ENCODE measurements at regions not wholly inside any gene's neighbourhood (a gene's known extent, or its start where the extent isn't known, plus 50 kb on each side); places are given as distances from the start of the nearest gene placed in this dataset.

GRCh38 chr17:73797594-73798110 lies 153.4 kb upstream of the SDK2 start (continued):
- no peak for TF ChIP-seq PRPF4 (IDR thresholded peaks at IDR 0.05; ENCODE audit: low read depth, low read length, poor library complexity, severe bottlenecking)
- no peak for TF ChIP-seq THYN1 (CRISPR knock-in tag; IDR thresholded peaks at IDR 0.05; ENCODE audit: borderline replicate concordance, low read depth)
- TF ChIP-seq AGO2 (optimal IDR thresholded peaks at IDR 0.05; ENCODE audit: low read depth, low read length) = peak; percentile 72
- 0 out of 2 replicates have a peak, but pooled peaks have one; percentile 24 for TF ChIP-seq ETV5 (CRISPR knock-in tag; IDR thresholded peaks at IDR 0.05; ENCODE audit: borderline replicate concordance)
- TF ChIP-seq ZNF260 (CRISPR knock-in tag; IDR thresholded peaks at IDR 0.05; ENCODE audit: borderline replicate concordance, low read depth) = no peak
- 0 out of 2 replicates have a peak, but pooled peaks have one; percentile 65 for TF ChIP-seq ZNF343 (CRISPR knock-in tag; IDR thresholded peaks at IDR 0.05)
- TF ChIP-seq BORCS8-MEF2B (CRISPR knock-in tag; IDR thresholded peaks at IDR 0.05) = no peak
- no peak for TF ChIP-seq MAF1 (CRISPR knock-in tag; IDR thresholded peaks at IDR 0.05; ENCODE audit: borderline replicate concordance)
- no peak for TF ChIP-seq ZNF253 (CRISPR knock-in tag; IDR thresholded peaks at IDR 0.05; ENCODE audit: borderline replicate concordance)
- no peak for TF ChIP-seq CCAR2 (optimal IDR thresholded peaks at IDR 0.05; ENCODE audit: low read depth, low read length)
- TF ChIP-seq FOXK2 (IDR thresholded peaks at IDR 0.05) = no peak
- TF ChIP-seq ELF4 (CRISPR knock-in tag; IDR thresholded peaks at IDR 0.05; ENCODE audit: borderline replicate concordance) = 0 out of 2 replicates have a peak, but pooled peaks have one; percentile 31
- 0 out of 2 replicates have a peak, but pooled peaks have one; percentile 30 for TF ChIP-seq ZSCAN30 (CRISPR knock-in tag; IDR thresholded peaks at IDR 0.05)
- no peak for TF ChIP-seq ZNF558 (CRISPR knock-in tag; IDR thresholded peaks at IDR 0.05; ENCODE audit: borderline replicate concordance)
- no peak for TF ChIP-seq ZNF431 (CRISPR knock-in tag; IDR thresholded peaks at IDR 0.05; ENCODE audit: borderline replicate concordance, low read depth)

Data from HepG2 (cell line).